Activated CD4-positive, alpha-beta T cell treated with anti-CD3 and anti-CD28 coated beads, Interleukin-2, Interleukin-4, amounts not matched to agents 100 ng/mL and 50 ng/mL, durations not matched to agents 16 hours and 8 hours (primary cell): ENCODE measurements at regions not wholly inside any gene's neighbourhood (a gene's known extent, or its start where the extent isn't known, plus 50 kb on each side); places are given as distances from the start of the nearest gene placed in this dataset.

Experiments
- DNase-seq: peaks from one replicate; pipeline ENCODE4 v3.0.0-alpha.2; 2020; ENCODE audit warnings: low spot score

- DNase-seq = no peak
Observed at GRCh38 chr9:23590276-23591000, 235.6 kb downstream of the ELAVL2 start.

GRCh38 chr9:23594421-23594820 is 231.6 kb downstream of the ELAVL2 start:
- DNase-seq = no peak

- DNase-seq = no peak
Observed at GRCh38 chr9:23596913-23597634, 229.0 kb downstream of the ELAVL2 start.

- no peak for DNase-seq
Observed at GRCh38 chr9:23598994-23599393, 227.0 kb downstream of the ELAVL2 start.

DNA sequence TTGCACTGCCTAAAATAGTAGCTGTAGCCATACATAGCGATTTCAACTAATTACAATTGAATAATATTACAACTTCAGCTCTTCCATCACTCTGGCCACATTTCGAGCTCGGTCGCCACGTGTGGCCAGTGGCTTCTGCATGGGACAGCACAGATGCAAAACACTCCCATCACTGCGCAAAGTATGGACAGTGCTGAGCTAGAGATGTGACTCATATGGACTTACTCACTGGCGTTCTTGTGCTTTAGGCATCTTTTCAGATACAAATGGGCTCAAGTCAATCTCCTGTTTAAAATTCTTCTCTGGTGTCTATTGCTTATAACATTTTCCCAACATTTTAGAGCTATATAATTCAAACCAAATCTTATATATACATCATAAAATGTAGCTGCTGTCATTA is 222.7 kb downstream of the ELAVL2 start:
- DNase-seq = no peak

GRCh38 chr9:23606107-23606506 is 219.9 kb downstream of the ELAVL2 start:
- DNase-seq = no peak

GRCh38 chr9:23608456-23608855 is 217.6 kb downstream of the ELAVL2 start:
- no peak for DNase-seq

DNA sequence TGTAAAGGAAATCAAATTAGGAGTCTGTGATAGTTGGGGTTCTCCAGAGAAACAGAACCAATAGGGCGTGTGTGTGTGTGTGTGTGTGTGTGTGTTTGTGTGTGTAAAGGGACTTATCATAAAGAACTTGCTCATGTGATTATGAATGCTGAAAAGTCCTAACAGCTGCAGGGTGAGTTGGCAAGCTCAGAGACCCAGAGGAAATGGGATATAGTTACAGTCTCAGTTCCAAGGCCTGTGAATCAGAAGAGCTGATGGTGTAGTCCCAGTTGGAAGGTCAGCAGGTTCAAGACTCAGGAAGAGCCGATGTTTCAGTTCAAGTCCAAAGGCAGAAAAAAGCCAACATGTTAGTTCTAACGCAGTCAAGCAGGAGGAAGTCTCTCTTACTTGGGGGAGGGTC is 214.2 kb downstream of the ELAVL2 start:
- no peak for DNase-seq

- DNase-seq = no peak
Observed at GRCh38 chr9:23615569-23615968, 210.5 kb downstream of the ELAVL2 start.

DNA sequence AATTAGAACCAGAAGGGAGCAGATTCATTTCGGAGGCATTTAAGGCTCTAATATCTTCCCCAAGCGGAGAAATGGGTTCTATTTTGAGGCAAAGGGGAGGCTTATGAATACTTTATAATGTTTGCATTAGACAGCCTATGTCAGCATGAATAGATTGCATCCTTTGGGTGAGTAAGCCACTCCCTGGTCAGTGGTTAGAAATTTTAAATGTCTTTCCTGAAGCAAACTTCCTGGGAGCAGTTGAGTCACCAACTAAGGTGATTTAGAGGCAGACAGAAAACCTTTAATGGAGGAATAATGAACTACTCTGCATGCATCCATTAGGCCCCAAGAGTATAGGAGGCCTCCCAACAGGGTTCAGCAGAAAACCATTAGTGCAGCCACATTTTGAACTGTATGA is 204.9 kb downstream of the ELAVL2 start:
- DNase-seq = no peak

DNA sequence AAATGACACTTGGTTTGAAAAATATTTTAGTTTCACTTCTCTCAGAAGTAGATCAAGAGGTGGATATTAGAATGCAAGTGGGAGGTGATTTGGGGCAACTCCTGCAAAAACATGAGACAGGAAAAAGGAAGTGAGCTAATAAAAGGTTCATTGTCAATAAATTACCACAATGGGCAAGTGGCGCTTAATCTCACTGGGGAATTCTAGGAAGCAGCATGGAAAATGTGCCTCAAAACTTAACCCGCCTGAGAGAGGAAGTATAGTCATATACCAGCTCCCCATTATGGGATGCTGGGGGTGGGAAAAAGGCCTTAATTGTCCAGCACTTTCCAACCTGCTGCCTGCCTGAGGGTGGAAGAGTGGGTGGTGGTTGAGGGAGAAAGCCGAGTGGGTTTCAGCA is 204.1 kb downstream of the ELAVL2 start:
- no peak for DNase-seq

DNA sequence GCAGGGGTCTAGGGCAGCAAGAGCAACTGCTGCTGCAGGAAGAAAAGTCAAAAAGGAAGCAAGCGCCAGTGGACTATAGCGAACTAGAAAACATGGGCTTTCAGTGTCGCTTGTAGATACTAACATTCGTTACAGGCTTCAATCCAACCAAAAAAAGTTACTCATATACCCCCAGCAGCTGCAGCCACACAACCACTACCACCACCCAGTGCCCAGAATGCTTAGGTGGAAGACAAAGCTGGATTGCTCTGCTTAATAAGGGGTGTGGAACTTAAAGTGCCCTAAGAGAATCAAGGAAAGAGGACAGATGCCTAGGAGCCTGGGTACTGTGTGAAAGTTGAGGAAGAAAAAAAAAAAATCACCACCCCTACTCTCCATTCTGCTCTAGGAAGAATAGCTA is 203.6 kb downstream of the ELAVL2 start:
- no peak for DNase-seq

- DNase-seq = no peak
Observed at GRCh38 chr9:23630488-23630887, 195.6 kb downstream of the ELAVL2 start.

- DNase-seq = no peak
Observed at GRCh38 chr9:23635276-23635675, 190.8 kb downstream of the ELAVL2 start.

DNA sequence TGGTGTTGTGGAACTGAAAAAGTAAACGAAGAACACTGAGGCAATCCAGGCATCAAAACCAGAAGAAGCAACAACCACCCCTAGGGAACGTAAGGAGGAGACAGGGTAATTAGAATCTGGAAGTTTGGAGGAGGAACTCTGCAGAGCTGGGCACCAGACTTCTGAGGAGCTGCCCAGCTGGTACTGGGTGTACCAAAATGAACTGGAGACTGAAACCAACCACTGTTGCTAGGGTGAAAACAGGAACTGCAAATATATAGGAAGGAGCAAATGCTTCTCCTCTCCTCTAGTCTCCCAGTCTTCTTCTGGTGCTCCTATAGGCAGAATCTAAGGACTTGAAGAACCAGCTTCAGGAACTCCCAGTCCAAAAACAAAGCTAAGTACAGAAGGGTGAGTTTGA is 189.8 kb downstream of the ELAVL2 start:
- DNase-seq = no peak

DNA sequence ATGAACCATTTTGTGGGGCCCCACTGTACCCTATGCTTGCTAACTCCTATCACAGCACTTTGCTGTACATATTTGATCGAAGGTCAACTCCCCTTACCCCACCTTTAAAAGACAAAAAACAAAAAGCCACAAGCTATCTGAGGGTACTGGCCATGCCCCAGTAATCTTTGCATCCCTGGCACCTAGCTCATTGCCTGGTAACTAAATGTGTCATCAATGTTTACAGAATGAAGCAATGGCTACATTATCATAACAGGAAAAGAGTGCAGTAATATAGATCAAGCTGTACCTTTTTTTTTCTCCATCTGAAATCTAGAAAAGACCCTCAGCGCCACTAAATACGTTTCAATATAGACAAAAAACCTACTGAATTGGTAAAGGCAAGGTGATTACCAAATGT is 188.0 kb downstream of the ELAVL2 start:
- DNase-seq = no peak

DNA sequence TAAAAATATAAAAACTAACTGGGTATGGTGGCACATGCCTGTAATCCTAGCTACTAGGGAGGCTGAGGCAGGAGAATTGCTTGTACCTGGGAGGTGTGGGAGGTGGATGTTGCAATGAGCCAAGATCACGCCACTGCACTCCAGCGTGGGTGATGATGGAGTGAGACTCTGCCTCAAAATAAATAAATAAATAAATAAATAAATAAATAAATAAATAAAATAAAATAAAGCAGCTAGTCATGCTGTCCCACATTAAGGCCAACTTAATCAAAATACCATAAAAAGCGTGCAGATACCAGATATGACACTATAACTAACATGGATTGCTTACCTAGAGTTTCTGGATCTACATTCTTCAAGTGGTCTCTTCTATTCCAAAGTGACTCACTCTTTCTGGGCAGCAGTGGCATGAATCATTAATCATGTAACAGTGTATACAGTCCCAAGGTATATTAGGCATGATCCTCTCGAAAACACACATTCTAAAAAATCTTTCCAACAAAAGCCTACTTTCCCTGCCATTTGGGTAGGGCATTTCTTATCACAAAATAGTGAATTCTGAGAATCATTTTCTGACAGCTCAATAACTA is 187.1 kb downstream of the ELAVL2 start:
- no peak for DNase-seq
